Activated T-cell treated with anti-CD3 and anti-CD28 coated beads, Interleukin-2, amount 50 U/mL, for 4 hours (primary cell): ENCODE measurements at regions not wholly inside any gene's neighbourhood (a gene's known extent, or its start where the extent isn't known, plus 50 kb on each side); places are given as distances from the start of the nearest gene placed in this dataset.

Source experiments
- ATAC-seq, 2 donors: fragments of 200-7000 bp; cut with Tn5 transposase; one replicate each; pipeline ENCODE4 v1.10.0; 2021
- DNase-seq: peaks from one replicate; pipeline ENCODE4 v3.0.0-alpha.2; 2020
- H3K27me3 Mint-ChIP-seq: one replicate; pipeline ENCODE4 v1.8.0; 2021; ENCODE audit warnings: low read depth, mixed read lengths
- H3K36me3 Mint-ChIP-seq: one replicate; pipeline ENCODE4 v1.8.0; 2022; ENCODE audit warnings: mixed read lengths; ENCODE audit not compliant: insufficient read depth
- H3K4me1 Mint-ChIP-seq: one replicate; pipeline ENCODE4 v1.8.0; 2021; ENCODE audit warnings: low read depth, mixed read lengths
- H3K4me3 Mint-ChIP-seq: one replicate; pipeline ENCODE4 v1.8.0; 2021; ENCODE audit warnings: mild to moderate bottlenecking, moderate library complexity, mixed read lengths
- H3K9me3 Mint-ChIP-seq: one replicate; pipeline ENCODE4 v1.8.0; 2021; ENCODE audit warnings: mixed read lengths

- Mint-ChIP-seq H3K27me3 (peaks cover 22% of the 10 kb centered on the region), H3K4me3 (no peak overlapping the region), H3K36me3 (no peaks in the 10 kb centered on the region), H3K4me1 (peaks cover 3% of the 10 kb centered on the region), H3K9me3 (no peaks in the 10 kb centered on the region)
- DNase-seq (no peak), ATAC-seq (no peak)
These were observed 772.4 kb upstream of the NR2F2 start for GRCh38 chr15:95558131-95558530.

GRCh38 chr15:95558916-95559315 is 771.6 kb upstream of the NR2F2 start:
- peaks cover 3% of the 10 kb centered on the region for H3K4me1 Mint-ChIP-seq
- H3K9me3 Mint-ChIP-seq, result no peaks in the 10 kb centered on the region
- H3K36me3 Mint-ChIP-seq, result no peaks in the 10 kb centered on the region
- H3K4me3 Mint-ChIP-seq, result no peak overlapping the region
- ATAC-seq, result no peak
- peaks cover 22% of the 10 kb centered on the region for H3K27me3 Mint-ChIP-seq
- no peak for DNase-seq

- Mint-ChIP-seq H3K27me3 (peaks cover 17% of the 10 kb centered on the region), H3K4me3 (no peak overlapping the region), H3K9me3 (no peaks in the 10 kb centered on the region), H3K36me3 (no peaks in the 10 kb centered on the region), H3K4me1 (peaks cover 3% of the 10 kb centered on the region)
- ATAC-seq, result no peak
- no peak for DNase-seq
These were observed 770.6 kb upstream of the NR2F2 start for GRCh38 chr15:95559875-95560394.

- peaks cover 16% of the 10 kb centered on the region for H3K27me3 Mint-ChIP-seq
- no peaks in the 10 kb centered on the region for H3K36me3 Mint-ChIP-seq
- H3K4me3 Mint-ChIP-seq, result no peak overlapping the region
- H3K4me1 Mint-ChIP-seq, result peaks cover 3% of the 10 kb centered on the region
- DNase-seq (no peak), ATAC-seq (no peak)
- no peaks in the 10 kb centered on the region for H3K9me3 Mint-ChIP-seq
These were observed 769.0 kb upstream of the NR2F2 start for GRCh38 chr15:95561463-95561862.

GRCh38 chr15:95563634-95564033 is 766.9 kb upstream of the NR2F2 start:
- no peak for DNase-seq
- peaks cover 10% of the 10 kb centered on the region for H3K27me3 Mint-ChIP-seq
- no peak for ATAC-seq
- H3K4me3 Mint-ChIP-seq, result no peak overlapping the region
- no peaks in the 10 kb centered on the region for H3K9me3 Mint-ChIP-seq
- no peaks in the 10 kb centered on the region for H3K4me1 Mint-ChIP-seq
- no peaks in the 10 kb centered on the region for H3K36me3 Mint-ChIP-seq

GRCh38 chr15:95565016-95565600 is 765.4 kb upstream of the NR2F2 start:
- H3K27me3 Mint-ChIP-seq, result no peaks in the 10 kb centered on the region
- H3K9me3 Mint-ChIP-seq, result no peaks in the 10 kb centered on the region
- no peaks in the 10 kb centered on the region for H3K4me1 Mint-ChIP-seq

GRCh38 chr15:95565690-95566089 is 764.8 kb upstream of the NR2F2 start:
- Mint-ChIP-seq H3K36me3 (no peaks in the 10 kb centered on the region), H3K4me3 (no peak overlapping the region), H3K4me1 (no peaks in the 10 kb centered on the region), H3K9me3 (no peaks in the 10 kb centered on the region), H3K27me3 (no peaks in the 10 kb centered on the region)
- DNase-seq (no peak), ATAC-seq (no peak)

More at GRCh38 chr15:95565016-95565600, 765.4 kb upstream of the NR2F2 start:
- no peak for DNase-seq
- Mint-ChIP-seq H3K4me3 (no peak overlapping the region), H3K36me3 (no peaks in the 10 kb centered on the region)
- ATAC-seq, result no peak

GRCh38 chr15:95567686-95568085 is 762.8 kb upstream of the NR2F2 start:
- no peak for ATAC-seq
- H3K4me3 Mint-ChIP-seq, result no peak overlapping the region
- no peak for DNase-seq
- no peaks in the 10 kb centered on the region for H3K27me3 Mint-ChIP-seq
- H3K4me1 Mint-ChIP-seq, result no peaks in the 10 kb centered on the region
- H3K9me3 Mint-ChIP-seq, result peaks cover 9% of the 10 kb centered on the region
- H3K36me3 Mint-ChIP-seq, result no peaks in the 10 kb centered on the region

- Mint-ChIP-seq H3K4me3 (no peak overlapping the region), H3K27me3 (peaks cover 3% of the 10 kb centered on the region), H3K36me3 (no peaks in the 10 kb centered on the region), H3K9me3 (peaks cover 10% of the 10 kb centered on the region), H3K4me1 (no peaks in the 10 kb centered on the region)
- ATAC-seq (no peak), DNase-seq (no peak)
These were observed 756.4 kb upstream of the NR2F2 start for GRCh38 chr15:95574053-95574452.

- Mint-ChIP-seq H3K27me3 (peaks cover 3% of the 10 kb centered on the region), H3K4me1 (no peaks in the 10 kb centered on the region), H3K36me3 (no peaks in the 10 kb centered on the region), H3K9me3 (no peaks in the 10 kb centered on the region), H3K4me3 (no peak overlapping the region)
- no peak for ATAC-seq
- no peak for DNase-seq
These were observed 752.6 kb upstream of the NR2F2 start for GRCh38 chr15:95577927-95578326.

GRCh38 chr15:95580121-95580520 is 750.4 kb upstream of the NR2F2 start:
- DNase-seq, result no peak

GRCh38 chr15:95581595-95581994 is 748.9 kb upstream of the NR2F2 start:
- Mint-ChIP-seq H3K36me3 (no peaks in the 10 kb centered on the region), H3K27me3 (peaks cover 3% of the 10 kb centered on the region), H3K9me3 (peaks cover 3% of the 10 kb centered on the region), H3K4me3 (no peak overlapping the region), H3K4me1 (no peaks in the 10 kb centered on the region)
- ATAC-seq (no peak), DNase-seq (no peak)

More at GRCh38 chr15:95580121-95580520, 750.4 kb upstream of the NR2F2 start:
- Mint-ChIP-seq H3K36me3 (no peaks in the 10 kb centered on the region), H3K27me3 (peaks cover 3% of the 10 kb centered on the region), H3K9me3 (peaks cover 3% of the 10 kb centered on the region), H3K4me3 (no peak overlapping the region), H3K4me1 (no peaks in the 10 kb centered on the region)
- ATAC-seq, result no peak

- Mint-ChIP-seq H3K9me3 (peaks cover 3% of the 10 kb centered on the region), H3K4me3 (no peak overlapping the region), H3K4me1 (no peaks in the 10 kb centered on the region), H3K27me3 (no peaks in the 10 kb centered on the region), H3K36me3 (no peaks in the 10 kb centered on the region)
- ATAC-seq (no peak), DNase-seq (no peak)
These were observed 746.4 kb upstream of the NR2F2 start for GRCh38 chr15:95584088-95584487.

GRCh38 chr15:95588056-95588455 is 742.4 kb upstream of the NR2F2 start:
- no peak for ATAC-seq

GRCh38 chr15:95590533-95591044 is 739.9 kb upstream of the NR2F2 start:
- no peaks in the 10 kb centered on the region for H3K9me3 Mint-ChIP-seq
- ATAC-seq, result peak in 1 of 2 donors; percentile 28
- no peaks in the 10 kb centered on the region for H3K4me1 Mint-ChIP-seq
- no peak overlapping the region for H3K4me3 Mint-ChIP-seq
- no peaks in the 10 kb centered on the region for H3K36me3 Mint-ChIP-seq
- H3K27me3 Mint-ChIP-seq, result no peaks in the 10 kb centered on the region
- no peak for DNase-seq

More at GRCh38 chr15:95588056-95588455, 742.4 kb upstream of the NR2F2 start:
- no peaks in the 10 kb centered on the region for H3K27me3 Mint-ChIP-seq
- peaks cover 3% of the 10 kb centered on the region for H3K9me3 Mint-ChIP-seq
- DNase-seq, result no peak
- H3K4me1 Mint-ChIP-seq, result no peaks in the 10 kb centered on the region
- no peaks in the 10 kb centered on the region for H3K36me3 Mint-ChIP-seq
- no peak overlapping the region for H3K4me3 Mint-ChIP-seq
